ENCODE measurements at regions not wholly inside any gene's neighbourhood (a gene's known extent, or its start where the extent isn't known, plus 50 kb on each side); places are given as distances from the start of the nearest gene placed in this dataset.

DNA sequence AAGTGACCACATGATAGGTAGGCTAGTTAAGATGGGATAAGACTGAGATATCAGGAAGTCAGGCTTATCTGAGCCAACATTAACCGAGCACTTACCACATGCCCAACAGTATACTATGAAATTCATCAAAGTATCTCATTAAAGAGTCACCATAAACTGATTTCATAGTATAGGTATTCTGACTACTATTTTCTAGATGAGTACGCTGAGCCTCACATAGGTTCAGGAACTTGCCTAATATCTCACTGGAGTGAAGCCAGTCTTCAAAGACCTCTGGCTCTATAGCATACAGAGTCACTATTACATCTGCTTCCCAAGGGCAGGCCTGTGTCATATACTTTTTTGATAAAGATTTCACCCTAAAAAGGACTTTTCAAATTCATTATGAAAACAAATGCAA lies 115.6 kb upstream of the NGF start:
- intact Hi-C loops (cut with DNase I; ENCODE audit: low total_unique reads), result no loop called here
- TF ChIP-seq POLR2A (IDR thresholded peaks at IDR 0.05), result no peak
- TF ChIP-seq, protein P1, sequence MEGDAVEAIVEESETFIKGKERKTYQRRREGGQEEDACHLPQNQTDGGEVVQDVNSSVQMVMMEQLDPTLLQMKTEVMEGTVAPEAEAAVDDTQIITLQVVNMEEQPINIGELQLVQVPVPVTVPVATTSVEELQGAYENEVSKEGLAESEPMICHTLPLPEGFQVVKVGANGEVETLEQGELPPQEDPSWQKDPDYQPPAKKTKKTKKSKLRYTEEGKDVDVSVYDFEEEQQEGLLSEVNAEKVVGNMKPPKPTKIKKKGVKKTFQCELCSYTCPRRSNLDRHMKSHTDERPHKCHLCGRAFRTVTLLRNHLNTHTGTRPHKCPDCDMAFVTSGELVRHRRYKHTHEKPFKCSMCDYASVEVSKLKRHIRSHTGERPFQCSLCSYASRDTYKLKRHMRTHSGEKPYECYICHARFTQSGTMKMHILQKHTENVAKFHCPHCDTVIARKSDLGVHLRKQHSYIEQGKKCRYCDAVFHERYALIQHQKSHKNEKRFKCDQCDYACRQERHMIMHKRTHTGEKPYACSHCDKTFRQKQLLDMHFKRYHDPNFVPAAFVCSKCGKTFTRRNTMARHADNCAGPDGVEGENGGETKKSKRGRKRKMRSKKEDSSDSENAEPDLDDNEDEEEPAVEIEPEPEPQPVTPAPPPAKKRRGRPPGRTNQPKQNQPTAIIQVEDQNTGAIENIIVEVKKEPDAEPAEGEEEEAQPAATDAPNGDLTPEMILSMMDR (IDR thresholded peaks at IDR 0.05 in 8 of 11, conservative IDR thresholded peaks at IDR 0.05 in 3 of 11), result no peak
- Histone ChIP-seq H3K9me3 (no peaks in the 10 kb centered on the region), H3K4me1 (no peaks in the 10 kb centered on the region), H3K4me3 (no peak overlapping the region), H3K27ac (no peak overlapping the region), H3K27me3 (replicated peaks in 1 of 7) (peaks cover 0 to 3% (median 0%) of the 10 kb centered on the region in 7 donors), H3K36me3 (no peaks in the 10 kb centered on the region)
- 80 to 93% (median 83%) methylated on average over 2 of the region's 2 CpGs for WGBS, 5 donors
- no peak for DNase-seq

DNA sequence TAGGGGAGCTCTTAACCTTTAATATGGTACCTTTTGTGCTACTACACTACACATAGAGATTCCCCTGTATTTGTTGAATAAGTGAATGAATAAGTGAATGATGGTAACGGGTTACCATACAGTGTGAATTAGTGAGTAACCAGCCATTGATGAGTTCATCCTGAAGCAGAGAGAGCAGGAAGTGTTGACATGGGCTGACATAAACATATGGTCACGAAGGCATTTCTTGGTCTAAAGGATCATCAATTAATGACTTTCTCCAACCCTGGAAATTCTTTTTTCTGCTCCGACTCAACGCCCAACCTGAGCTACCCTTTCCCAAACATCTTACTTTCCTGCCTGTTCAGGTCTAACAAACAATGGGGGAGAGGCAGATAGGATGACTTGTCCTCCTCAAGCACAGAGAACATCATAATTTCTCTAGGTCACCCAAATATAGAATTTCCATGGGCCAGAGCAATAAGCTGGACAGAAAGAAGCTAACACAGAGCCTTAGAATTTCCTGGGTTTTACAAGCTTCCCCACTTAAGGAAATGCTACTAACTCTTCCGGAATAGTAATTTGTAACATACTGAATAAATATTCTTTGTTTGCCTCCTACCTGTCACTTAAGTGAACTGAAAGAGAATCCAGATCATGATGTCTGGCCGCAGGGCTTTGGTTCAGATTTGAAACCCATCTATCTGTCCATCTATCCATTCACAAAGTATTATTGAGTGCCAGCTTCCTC lies 114.7 kb upstream of the NGF start:
- Histone ChIP-seq H3K9me3 (no peaks in the 10 kb centered on the region), H3K27ac (no peak overlapping the region), H3K4me3 (no peak overlapping the region), H3K27me3 (replicated peaks in 1 of 7) (peaks cover 0 to 3% (median 0%) of the 10 kb centered on the region in 7 donors), H3K4me1 (no peaks in the 10 kb centered on the region), H3K36me3 (no peaks in the 10 kb centered on the region)
- TF ChIP-seq POLR2AphosphoS5 (IDR thresholded peaks at IDR 0.05) (no peak), POLR2A (IDR thresholded peaks at IDR 0.05) (no peak)
- TF ChIP-seq, protein P1 (IDR thresholded peaks at IDR 0.05 in 8 of 11, conservative IDR thresholded peaks at IDR 0.05 in 3 of 11), result no peak
- DNase-seq, result no peak
- WGBS, 5 donors, result 87 to 91% (median 89%) methylated on average over 6 of the region's 6 CpGs
- intact Hi-C loops (cut with DNase I; ENCODE audit: low total_unique reads), result no loop called here

DNA sequence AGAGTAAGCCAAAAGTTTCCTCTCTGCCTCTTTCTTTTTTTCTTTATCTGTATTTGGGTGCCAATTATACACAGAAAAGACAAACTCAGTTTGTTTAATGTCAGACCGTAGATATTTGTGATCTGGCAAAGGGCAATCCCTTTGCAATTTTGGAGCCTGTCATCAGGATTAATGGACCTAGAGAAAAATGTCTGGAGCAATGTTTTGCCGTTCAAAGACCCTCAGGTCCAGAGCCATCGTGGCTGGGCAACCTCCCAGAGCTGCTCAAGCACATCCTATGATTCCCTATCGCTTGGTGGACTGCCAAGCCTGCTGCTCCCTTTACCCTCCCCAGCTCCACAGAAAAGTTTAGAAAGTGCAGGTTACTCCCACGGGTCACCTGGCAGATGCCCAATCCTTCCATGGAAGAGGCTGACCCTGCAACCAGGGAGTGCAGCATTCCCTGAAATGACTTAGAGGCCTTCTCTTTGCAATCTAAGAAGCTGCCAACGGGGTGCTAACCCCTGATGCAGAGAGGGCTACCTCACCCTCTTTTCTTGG lies 112.5 kb upstream of the NGF start:
- no peak for DNase-seq

More for the DNA sequence above, 112.5 kb upstream of the NGF start:
- TF ChIP-seq POLR2AphosphoS5 (IDR thresholded peaks at IDR 0.05) (no peak), POLR2A (IDR thresholded peaks at IDR 0.05) (no peak)
- TF ChIP-seq, protein P1 (IDR thresholded peaks at IDR 0.05 in 8 of 11, conservative IDR thresholded peaks at IDR 0.05 in 3 of 11), result no peak
- Histone ChIP-seq H3K4me3 (no peak overlapping the region), H3K9me3 (no peaks in the 10 kb centered on the region), H3K27ac (no peak overlapping the region), H3K36me3 (no peaks in the 10 kb centered on the region), H3K27me3 (replicated peaks in 1 of 7) (no peaks in the 10 kb centered on the region), H3K4me1 (no peaks in the 10 kb centered on the region)
- 68 to 77% (median 73%) methylated on average over 6 of the region's 6 CpGs for WGBS, 5 donors
- intact Hi-C loops (cut with DNase I; ENCODE audit: low total_unique reads), result no loop called here
